Fibroblast of skin of right biceps (primary cell): ENCODE measurements at regions not wholly inside any gene's neighbourhood (a gene's known extent, or its start where the extent isn't known, plus 50 kb on each side); places are given as distances from the start of the nearest gene placed in this dataset.

Experiments used
- DNase-seq: peaks from one replicate; pipeline ENCODE4 v3.0.0-alpha.2; 2013

DNA sequence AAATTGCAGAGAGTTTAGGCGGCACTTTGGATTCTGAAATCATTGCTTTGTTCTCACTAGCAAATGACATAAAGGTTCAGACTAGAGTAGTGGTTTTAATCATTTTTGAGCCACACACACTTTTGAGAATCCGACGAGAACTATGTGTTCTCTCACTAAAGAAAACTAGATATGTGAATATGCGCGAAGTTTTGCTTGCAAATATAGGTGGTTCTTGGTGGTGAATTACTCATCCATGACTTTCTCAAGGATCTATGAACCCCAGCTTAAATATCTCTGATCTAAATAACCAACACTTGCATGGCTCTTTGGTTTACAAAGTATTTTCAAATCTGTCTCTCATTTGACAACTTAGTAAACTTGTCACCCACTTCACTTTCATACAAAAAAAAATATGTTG lies 54.8 kb downstream of the NOG start:
- DNase-seq = no peak

DNA sequence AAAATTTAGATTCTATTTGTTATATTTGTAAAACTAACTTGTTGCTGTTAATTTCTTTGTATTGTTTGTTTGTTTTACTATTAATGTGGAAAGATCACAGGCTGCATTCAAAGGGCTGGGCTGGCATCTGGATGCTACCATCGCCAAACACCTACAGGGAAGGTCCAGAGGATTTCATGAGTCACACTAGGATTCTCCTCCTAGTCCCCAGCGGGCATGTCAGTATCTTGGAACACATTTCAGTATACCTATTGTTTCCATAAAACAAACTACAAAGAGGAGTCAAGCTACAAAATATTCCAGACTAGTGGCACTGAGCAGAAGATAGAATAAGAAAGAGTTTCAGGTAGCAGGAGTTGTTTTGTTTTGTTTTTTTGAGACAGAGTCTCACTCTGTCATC lies 55.3 kb downstream of the NOG start:
- no peak for DNase-seq

DNA sequence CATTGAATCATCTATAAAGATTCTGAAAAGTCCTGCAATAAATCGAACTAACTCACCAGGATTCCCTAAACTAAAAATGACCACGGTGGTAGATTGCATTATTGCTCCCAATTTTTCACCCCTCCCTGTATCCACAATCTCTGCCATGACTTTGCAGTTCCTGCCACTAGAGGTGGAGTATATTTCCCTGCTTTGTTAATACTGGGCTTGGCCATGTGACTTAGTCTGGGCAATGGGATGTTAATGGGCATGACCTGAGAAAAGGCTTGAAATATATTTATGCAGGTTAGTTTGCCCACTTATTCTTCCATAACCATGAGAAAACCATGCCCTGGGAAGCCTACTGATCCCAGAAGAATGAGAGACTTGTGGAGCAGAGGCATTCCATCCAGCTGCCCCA lies 59.1 kb downstream of the NOG start:
- DNase-seq = no peak

DNA sequence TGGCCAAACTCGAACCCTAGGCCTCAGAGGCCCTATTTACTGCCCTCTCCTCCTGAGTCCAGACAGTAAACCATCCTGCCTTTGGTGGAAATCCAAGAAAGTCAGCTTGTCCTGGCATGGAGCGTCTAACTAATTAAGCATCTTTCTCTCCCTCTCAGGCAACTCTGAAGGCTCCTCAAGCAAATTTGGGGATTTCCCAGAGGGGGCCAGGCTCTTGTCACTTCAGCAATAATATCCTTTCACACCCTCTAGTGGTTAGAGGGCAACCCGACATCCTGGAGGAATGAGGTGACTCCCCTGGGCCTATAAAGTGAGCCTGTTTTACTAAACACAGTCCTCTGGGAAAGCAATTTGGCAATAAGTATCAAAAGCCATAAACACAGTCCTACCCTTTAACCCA lies 60.4 kb downstream of the NOG start:
- DNase-seq = peak; percentile 78

DNA sequence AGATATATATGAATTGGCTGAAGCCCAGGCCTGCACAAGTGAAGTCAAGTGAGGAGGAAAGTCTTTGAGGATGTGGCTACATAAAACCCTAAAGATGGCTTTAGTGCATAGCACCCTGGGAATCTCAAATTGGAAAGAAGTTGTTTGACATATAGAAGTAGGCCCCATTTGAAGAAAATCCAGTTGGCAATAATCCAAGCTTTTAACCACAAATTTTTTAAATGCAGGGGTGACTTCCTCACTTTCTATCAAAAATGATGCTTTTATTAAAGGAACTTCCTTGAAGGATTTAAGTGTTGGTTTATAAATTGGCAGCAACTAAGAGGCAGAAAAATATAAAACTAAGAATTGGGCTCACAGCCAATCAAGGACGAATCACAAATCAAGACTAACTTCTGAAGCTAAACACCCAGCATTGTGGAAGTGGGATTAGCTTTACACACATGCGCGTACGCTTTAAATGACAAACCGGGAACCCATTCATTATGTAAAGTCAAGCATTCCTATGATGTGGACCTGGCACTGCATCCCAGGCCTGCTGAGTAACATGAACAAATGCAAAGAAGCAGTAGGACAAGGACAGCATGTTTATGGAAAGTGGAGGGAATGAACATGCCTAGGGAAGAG lies 63.3 kb downstream of the NOG start:
- DNase-seq = peak; percentile 49

DNA sequence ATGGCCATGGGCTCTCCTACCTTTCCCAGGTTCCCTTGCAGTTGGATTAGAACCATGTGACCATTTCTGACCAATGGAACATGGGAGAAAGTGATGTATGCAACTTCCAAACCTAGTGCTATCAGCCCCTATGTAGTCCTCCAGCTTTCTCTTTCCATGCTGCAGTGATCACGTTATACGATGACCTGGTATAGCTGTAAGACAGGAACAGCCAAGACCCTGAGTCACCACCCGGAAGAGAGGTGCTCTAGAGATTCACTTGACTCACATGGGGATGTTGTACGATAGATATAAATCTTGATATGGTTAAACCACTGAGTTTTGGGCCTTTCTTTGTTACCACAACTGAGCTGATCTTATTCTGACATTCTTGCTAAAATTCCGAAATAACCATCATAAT lies 65.1 kb downstream of the NOG start:
- no peak for DNase-seq

DNA sequence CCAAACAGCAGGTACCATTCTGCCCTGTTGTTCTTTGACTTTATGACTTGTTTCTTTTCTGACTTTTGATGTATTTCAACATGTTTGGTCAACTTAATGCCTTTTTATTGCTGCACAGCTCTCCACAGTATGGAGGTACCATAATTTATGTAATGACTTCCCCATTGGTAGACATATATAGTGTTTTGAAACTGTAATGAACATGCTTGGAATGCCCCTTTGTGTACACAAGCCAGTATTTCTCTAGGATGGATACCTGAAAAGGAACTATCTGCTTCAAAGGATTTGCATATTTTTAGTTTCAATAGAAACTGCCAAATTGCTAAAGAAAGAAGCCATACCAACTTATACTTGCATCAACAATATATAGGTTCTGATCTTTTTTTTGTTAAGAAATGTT lies 66.1 kb downstream of the NOG start:
- no peak for DNase-seq

DNA sequence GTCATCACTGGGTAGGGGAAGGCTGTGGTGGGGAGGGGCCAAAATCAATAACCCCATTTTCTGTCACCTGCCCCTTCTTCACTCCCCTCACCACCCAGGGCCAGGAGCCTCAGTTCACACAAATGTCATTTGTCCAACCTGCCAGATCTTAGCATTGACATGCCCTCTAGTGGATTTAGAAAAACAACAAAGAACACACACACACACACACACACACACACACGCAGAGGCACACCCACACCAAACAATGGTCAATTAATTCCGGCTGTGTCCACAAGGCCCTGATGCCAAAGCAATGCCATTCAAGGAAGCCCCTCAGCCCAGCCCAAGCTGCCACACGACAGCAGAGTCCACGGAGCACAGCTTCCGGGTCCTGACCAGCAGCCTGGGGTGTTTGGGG lies 68.4 kb downstream of the NOG start:
- DNase-seq = no peak

DNA sequence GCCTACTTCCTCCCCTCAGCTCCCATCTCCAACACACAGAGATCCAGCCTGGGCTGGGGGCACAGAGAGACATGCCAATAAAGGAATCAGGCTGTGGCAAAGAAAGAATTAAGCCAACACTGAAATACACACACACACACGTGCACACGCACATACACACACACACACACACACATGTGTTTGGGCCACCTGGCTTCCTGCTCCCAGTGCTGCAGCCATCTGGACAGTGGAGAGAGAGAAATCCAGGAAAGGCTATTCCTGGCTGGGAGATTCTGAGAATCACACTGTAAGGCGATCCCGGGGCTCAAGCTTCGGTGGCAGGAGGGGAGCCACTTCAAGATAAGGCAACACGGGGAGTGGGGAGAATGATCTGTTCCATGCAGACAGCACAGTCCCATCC lies 72.4 kb downstream of the NOG start:
- no peak for DNase-seq

DNA sequence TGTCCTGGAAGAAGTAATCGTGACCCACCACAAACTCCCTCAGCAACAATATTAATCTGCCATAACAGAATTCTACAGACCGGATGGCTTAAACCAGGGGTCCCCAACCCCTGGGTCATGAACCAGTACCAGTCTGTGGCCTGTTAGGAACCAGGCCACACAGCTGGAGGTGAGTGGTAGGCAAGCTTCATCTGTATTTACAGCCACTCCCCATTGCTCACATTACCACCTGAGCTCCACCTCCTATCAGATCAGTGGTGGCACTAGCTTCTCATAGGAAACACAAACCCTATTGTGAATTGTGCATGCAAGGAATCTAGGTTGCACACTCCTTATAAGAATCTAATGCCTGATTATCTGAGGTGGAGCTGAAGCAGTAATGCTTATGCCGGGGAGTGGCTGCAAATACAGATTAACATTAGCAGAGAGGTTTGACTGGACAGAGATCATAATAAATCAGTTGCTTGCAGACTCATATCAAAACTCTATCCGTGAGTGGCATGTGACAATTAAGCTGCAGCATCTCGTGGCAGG lies 74.5 kb downstream of the NOG start:
- DNase-seq = no peak

DNA sequence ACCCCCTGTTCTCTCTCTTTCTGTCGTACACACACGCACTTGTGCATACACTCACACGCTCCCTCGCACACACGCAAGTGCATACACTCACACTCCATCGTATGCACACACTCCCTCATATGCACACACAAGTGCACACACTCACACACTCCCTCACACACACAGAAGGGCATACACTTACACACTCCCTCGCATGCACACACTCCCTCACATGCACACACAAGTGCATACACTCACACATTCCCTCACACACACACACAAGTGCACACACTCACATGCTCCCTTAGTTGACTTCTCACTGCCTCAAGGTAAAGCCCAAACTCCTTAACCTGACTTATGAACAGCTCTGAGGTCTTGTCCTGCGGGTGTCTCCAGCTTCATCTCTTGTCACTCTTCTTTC lies 78.7 kb downstream of the NOG start:
- no peak for DNase-seq

DNA sequence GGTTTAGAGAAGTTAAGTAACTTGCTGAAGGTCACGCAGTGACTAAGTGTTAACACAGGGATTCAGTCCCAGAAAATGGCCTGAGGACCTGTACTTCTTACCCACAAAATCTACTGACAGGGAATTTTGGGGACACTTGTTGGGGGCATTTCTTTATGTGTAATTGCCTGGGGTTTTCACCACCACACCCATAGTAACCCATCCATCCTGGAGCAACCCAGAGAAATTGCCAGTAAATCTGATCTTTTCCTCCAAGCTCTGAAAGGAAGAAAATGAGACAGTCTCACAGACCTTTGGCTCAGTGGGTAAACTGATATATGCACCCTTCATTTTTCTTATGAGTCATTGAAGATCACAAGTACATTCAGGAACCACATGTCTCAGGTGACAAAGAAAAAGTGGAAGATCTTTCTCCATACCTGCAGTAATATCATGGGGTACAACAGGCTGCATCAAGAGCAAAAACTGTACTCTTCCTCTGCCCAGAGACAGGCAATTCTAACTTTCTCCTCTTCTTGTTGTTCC lies 81.0 kb downstream of the NOG start:
- DNase-seq = no peak

DNA sequence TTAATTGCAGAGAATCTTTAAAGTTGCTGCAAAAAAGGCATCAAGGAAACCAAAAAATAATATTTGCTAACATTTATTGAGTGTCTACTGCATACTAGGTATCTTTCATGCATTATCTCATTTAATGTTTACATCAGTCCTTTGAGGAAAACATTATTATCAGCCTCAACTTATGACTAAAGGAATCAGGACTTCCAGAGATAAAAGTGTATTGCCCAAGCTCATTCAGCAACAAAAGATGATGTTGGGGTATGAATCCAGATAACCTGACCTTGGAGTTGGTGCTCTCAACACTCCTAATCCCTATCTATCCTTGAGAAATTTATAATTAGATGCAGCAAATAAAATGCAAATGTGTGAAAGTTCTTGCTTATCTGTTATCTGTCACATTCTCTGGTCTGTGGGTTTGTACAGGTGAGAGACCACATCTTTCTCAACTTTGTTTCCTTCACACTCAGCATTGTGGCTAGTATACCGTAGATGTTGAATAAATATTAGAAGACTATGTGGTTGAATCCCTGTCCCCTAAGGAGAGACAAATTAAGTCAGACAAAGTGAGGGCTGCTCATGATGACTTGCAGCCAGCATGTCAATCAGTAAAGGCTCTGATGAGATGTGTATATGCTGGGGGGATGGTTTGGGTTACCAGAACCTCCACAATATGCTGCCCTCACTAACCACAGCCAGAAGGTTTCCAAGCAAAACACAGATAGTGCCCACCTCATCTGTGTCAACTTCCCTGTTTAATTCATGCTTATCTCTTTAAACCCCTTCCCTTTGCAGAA lies 82.6 kb downstream of the NOG start:
- no peak for DNase-seq

DNA sequence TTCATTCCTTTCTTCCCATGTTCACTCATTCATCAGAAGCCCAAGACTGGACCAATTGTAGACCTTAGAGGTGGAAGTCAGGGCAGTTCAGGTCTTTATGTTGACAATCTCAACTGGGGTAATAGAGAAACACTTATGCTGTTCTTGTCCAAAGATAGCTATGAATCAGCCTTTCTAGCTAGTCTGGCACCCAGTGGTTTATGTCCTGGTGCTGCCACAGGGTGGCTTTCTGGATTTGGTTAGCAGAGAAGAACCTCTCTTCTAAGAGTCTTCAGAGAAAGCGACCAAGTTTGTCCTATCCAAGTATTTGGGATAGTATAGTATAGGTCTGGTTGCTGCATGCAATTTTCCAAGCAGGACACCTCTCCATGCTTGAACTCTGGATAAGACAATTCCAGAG lies 83.3 kb downstream of the NOG start:
- peak; percentile 38 for DNase-seq

DNA sequence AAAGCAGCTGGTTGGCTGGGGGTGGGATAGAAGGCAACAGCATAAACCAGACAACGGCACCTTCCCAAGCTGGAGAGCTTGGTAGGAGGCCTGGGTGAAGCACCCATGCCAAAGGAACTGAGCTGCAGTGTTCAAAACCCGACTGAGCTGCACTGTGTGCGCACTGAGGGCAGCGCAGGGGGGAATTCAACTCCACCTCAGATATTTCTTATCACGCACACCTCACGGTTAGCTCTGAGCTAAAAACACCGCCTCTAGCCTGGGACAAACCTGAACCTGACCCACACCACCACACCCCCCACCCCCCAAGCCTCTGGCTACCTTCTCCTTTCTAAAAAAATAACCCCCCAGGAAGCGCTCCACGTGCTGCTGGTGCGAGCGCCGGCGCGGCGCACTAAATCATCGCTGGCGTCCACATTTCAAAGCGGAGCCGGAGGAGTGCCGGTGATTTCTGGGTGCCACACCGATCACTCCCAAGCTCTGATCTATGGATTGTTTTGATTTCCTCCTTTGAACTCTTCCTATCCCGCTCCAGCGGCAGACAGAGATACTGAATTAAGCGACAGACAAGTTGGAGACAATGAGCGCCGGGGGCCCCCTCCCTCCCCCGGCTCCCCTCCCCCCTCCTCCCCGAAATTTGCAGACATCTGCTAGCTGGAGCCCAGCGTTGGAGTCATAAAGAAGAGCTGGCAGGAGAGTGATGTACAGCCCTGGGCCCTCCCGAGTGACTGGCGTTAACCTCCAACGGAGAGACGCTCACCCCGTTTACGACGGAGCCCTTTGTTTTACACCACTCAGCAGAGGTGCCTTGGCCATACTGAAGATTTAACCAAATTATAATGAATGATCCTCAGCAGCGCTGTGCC lies 85.0 kb downstream of the NOG start:
- DNase-seq = peak; percentile 44

DNA sequence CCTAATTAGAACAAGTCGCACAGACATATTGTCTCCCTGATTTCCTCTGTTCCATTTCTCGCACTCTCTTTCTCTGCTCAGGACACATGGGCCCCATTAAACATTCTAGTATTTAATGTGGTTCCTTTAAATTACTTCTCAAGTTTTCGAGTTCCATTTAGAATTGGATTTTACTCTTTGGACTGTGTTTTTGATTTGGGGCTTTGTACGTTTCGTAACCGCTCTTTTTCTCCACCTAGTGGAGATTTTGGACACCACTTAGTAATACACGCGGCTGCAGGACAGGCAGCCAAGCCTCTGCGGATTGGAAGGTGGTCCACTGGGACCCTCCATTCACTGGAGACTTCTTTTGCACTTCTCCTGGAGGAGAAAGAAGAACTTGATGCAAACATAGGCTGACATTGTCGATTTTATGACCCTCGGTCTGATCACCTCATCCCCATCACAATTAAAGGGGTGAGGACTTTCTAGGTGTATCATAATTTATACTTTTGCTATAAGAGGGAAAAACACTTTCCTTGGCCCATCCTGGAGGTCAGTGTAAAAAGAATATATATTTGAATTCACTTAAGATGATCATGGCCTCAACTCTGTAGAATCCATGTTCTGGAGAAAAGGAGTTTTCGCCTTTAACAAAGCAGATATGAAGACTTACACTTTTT lies 85.7 kb downstream of the NOG start:
- peak; percentile 59 for DNase-seq

DNA sequence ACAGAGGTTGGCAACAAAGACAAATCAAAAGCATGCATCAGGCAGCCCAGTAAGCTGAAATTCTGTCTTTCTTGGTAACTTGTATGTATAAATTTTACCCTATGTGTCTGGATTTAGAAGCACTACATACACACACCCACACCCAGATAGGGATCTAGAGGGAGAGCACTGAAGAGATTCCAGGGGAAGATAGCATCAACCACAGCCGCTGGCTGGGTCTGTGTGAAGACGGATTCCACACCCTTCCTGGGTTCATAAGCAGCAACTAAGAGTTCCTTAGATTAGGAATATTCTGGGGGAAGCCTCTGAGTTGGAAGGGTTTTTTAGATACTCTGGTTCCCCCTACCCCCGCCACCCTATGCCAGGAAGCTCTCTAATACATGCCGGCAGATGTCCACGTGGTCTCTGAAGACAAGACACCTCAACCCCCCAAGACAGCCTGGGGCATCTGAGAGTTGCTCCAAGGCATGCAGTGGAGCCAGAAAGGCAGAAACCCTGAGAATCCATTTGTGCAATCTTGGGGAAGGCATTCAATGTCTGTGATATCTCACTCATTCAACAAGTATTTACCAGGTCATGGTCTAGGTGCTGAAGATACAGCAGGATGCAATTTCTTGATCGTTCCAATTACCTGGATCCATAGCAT lies 86.4 kb downstream of the NOG start:
- peak; percentile 71 for DNase-seq

DNA sequence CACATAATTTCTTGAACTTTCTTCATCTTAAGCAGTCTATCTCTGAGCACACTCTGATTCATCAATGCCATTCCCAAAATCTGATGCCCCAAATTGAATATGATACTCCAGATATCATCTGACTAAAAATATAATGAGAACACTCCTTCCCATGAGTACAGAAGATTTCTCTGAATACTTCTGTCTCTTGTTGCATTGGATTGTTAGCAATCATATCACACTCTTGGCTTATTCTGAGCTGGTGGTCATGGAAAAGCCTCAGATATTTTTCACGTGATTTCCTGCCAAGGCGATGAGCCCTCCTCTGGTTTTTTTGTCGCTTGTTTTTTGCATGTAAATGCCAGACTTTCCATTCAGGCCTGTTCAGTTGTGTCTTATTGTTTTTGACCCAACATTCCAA lies 87.2 kb downstream of the NOG start:
- DNase-seq = no peak

DNA sequence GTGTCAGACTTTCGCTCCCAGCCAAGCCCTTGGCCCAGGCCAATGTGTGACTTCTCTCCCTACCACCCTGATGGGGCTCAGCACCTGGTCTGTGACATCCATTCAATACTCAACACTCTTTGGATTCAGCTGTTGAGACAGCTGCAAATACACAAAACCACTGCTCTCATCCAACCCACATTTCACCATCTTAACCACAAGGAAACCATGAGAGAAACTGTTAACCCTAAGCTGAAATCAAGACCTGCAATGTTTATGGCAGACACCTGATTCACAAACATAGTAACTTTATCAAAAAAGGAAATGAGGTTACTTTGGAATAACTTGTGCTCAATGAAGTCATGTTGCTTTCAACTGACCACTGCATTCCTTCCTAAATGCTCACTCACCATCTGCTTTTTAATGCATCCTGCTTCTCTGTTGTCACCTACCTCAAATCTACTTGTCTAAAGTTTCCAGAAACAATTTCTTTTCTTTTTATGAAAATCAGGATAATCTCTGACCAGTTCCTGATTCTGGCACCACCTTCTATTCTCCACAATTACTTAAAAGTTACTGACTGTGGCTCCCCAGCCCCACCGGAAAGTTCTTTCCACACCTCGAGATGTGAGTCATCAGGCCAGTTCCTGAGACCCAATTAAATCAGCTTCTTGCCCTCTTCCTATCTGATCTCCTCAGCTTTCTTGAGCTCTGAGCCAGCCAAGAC lies 88.2 kb downstream of the NOG start:
- DNase-seq = peak; percentile 90

DNA sequence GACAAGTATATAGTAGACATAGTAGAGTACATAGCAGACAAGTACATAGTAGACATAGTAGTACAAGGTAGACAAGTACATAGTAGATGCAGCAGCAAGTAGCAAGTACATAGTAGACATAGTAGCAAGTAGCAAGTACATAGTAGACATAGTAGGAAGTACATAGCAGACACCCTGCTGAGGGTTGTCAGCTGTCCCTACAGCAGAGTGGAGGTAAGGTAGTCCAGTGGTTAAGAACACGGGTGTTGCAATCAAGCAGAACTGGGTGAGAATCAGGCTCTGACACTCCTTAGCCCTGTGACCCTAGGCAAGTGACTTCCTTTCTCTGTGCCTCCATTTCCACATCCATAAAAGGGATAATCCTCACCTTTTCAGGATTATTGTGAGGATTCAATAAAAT lies 94.7 kb downstream of the NOG start:
- DNase-seq = no peak

DNA sequence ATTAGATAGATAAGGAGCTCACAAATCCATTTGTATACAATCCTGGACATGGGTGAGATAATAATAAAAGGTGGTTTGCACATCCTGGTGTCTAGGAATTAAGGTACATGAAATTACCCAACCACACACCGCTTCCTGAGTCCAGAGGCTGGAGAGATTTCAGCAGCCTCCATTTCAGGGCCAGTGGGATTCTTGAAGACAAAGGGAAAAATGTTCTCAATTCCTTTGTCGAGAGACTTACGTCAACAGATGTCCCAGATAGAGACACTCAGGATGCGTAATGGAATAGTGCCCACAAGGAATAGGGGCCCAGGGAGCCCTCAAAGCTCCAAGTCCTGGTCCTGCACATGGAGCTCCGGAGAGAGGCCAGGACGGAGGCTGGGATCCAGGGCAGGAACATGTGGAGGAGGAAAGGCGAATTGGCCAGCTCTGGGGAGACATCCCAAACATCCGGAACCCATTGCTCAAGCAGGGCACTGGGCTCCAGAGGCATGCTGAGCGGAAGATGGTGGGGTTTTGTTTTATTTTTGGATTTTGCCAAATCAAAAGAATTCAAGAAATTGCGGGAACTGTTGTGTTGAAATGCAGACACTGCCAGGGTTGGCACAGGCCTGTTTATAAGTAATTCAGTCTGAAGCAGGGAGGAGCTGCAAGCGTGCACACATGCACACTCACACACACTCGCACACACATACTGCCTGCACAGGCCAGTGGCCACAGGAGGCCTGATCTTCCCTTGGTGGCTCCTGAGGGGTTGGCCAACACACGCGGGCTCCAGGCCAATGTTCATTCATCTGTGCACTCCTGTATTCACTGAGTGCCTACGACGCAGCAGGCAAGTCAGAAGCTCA lies 97.2 kb downstream of the NOG start:
- peak; percentile 13 for DNase-seq
